MM.1S (cell line): ENCODE measurements at regions not wholly inside any gene's neighbourhood (a gene's known extent, or its start where the extent isn't known, plus 50 kb on each side); places are given as distances from the start of the nearest gene placed in this dataset.

Experiments
- DNase-seq: peaks from one replicate; pipeline ENCODE4 v3.0.0-alpha.2; 2015
- H2AFZ ChIP-seq: fragments of 300-600 bp; sonication (generic); 2 replicates; pipeline ENCODE4 v1.6.0; 2016; ENCODE audit warnings: antibody characterized with exemption, low read length
- H3F3A ChIP-seq: fragments of 300-600 bp; sonication (generic); 2 replicates; pipeline ENCODE4 v1.6.1; 2016; ENCODE audit warnings: mild to moderate bottlenecking, antibody characterized with exemption, low read length, moderate library complexity, mixed read lengths; ENCODE audit not compliant: insufficient read depth
- H3K27ac ChIP-seq: fragments of 300-600 bp; sonication (generic); 2 replicates; pipeline ENCODE4 v1.5.1; 2016; ENCODE audit warnings: mild to moderate bottlenecking, low read length
- H3K27me3 ChIP-seq: fragments of 300-600 bp; sonication (generic); replicated peaks from 2 replicates; pipeline ENCODE4 v1.6.0; 2016; ENCODE audit warnings: low read length; ENCODE audit not compliant: insufficient read depth
- H3K36me3 ChIP-seq: fragments of 300-600 bp; sonication (generic); replicated peaks from 2 replicates; pipeline ENCODE4 v1.6.1; 2016; ENCODE audit warnings: mild to moderate bottlenecking, low read length, mixed read lengths; ENCODE audit not compliant: insufficient read depth
- H3K4me1 ChIP-seq: fragments of 300-600 bp; sonication (generic); 2 replicates; pipeline ENCODE4 v1.6.1; 2016; ENCODE audit warnings: low read length, mixed read lengths
- H3K4me2 ChIP-seq: fragments of 300-600 bp; sonication (generic); 2 replicates; pipeline ENCODE4 v1.6.0; 2016; ENCODE audit warnings: low read depth, low read length
- H3K4me3 ChIP-seq: fragments of 300-600 bp; sonication (generic); 2 replicates; pipeline ENCODE4 v1.5.1; 2016; ENCODE audit warnings: low read length, mixed read lengths
- H3K79me2 ChIP-seq: fragments of 300-600 bp; sonication (generic); 2 replicates; pipeline ENCODE4 v1.6.1; 2016; ENCODE audit warnings: mixed run types, low read length, mixed read lengths
- H3K9ac ChIP-seq: fragments of 300-600 bp; sonication (generic); 2 replicates; pipeline ENCODE4 v1.6.1; 2016; ENCODE audit warnings: low read length, mixed read lengths
- H3K9me2 ChIP-seq: fragments of 300-600 bp; sonication (generic); replicated peaks from 2 replicates; pipeline ENCODE4 v1.6.1; 2016; ENCODE audit warnings: mild to moderate bottlenecking, low read length, mixed read lengths; ENCODE audit not compliant: insufficient read depth
- H3K9me3 ChIP-seq: fragments of 300-600 bp; sonication (generic); replicated peaks from 2 replicates; pipeline ENCODE4 v1.6.1; 2016; ENCODE audit warnings: mild to moderate bottlenecking, low read length, mixed read lengths; ENCODE audit not compliant: insufficient read depth
- H4K20me1 ChIP-seq: fragments of 300-600 bp; sonication (generic); 2 replicates; pipeline ENCODE4 v1.6.1; 2016; ENCODE audit warnings: mild to moderate bottlenecking, low read length, moderate library complexity, mixed read lengths; ENCODE audit not compliant: insufficient read depth
- EZH2 ChIP-seq: fragments of 300-600 bp; sonication (generic); optimal IDR thresholded peaks from 2 replicates; pipeline ENCODE3; 2017; ENCODE audit warnings: low read depth, mild to moderate bottlenecking, antibody characterized with exemption, low read length, mixed read lengths
- EZH2phosphoT487 ChIP-seq: fragments of 300-600 bp; sonication (generic); IDR thresholded peaks from 2 replicates; pipeline ENCODE4 v1.6.1; 2018; ENCODE audit warnings: antibody characterized with exemption, low read length
- TF ChIP-seq, protein P1 (sequence below): fragments of 300-600 bp; sonication (generic); IDR thresholded peaks from 2 replicates; pipeline ENCODE4 v1.5.1; 2016; ENCODE audit warnings: antibody characterized with exemption, low read length, mixed read lengths

DNA sequence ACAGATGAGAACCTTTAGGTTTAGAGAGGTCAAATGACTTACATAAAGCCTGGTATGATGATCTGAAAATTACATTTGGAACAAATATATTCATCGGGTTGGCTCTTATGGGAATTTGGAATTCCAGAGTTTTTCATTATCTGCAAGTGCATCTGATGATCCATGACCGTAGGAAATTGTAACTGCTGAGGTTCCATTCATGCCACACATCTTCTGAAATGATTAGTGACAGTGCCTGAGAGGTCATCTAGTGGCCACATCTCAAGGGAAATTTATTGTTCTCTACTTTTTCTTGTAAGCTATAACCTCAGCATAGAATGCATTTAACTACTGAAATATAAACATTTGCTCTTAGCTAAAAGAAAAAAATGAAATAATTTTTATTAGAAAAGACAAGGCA lies 105.8 kb upstream of the NWD2 start:
- Histone ChIP-seq H3F3A (no peaks in the 10 kb centered on the region), H4K20me1 (no peaks in the 10 kb centered on the region), H3K79me2 (no peaks in the 10 kb centered on the region), H3K9ac (no peak overlapping the region), H2AFZ (no peak overlapping the region), H3K36me3 (no peaks in the 10 kb centered on the region), H3K27me3 (no peaks in the 10 kb centered on the region), H3K9me2 (no peaks in the 10 kb centered on the region), H3K9me3 (no peaks in the 10 kb centered on the region), H3K4me2 (no peak overlapping the region), H3K4me3 (no peak overlapping the region), H3K27ac (no peak overlapping the region), H3K4me1 (no peaks in the 10 kb centered on the region)
- no peak for DNase-seq
- TF ChIP-seq, protein P1, sequence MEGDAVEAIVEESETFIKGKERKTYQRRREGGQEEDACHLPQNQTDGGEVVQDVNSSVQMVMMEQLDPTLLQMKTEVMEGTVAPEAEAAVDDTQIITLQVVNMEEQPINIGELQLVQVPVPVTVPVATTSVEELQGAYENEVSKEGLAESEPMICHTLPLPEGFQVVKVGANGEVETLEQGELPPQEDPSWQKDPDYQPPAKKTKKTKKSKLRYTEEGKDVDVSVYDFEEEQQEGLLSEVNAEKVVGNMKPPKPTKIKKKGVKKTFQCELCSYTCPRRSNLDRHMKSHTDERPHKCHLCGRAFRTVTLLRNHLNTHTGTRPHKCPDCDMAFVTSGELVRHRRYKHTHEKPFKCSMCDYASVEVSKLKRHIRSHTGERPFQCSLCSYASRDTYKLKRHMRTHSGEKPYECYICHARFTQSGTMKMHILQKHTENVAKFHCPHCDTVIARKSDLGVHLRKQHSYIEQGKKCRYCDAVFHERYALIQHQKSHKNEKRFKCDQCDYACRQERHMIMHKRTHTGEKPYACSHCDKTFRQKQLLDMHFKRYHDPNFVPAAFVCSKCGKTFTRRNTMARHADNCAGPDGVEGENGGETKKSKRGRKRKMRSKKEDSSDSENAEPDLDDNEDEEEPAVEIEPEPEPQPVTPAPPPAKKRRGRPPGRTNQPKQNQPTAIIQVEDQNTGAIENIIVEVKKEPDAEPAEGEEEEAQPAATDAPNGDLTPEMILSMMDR, result no peak
- no peak for TF ChIP-seq EZH2
- TF ChIP-seq EZH2phosphoT487, result no peak

DNA sequence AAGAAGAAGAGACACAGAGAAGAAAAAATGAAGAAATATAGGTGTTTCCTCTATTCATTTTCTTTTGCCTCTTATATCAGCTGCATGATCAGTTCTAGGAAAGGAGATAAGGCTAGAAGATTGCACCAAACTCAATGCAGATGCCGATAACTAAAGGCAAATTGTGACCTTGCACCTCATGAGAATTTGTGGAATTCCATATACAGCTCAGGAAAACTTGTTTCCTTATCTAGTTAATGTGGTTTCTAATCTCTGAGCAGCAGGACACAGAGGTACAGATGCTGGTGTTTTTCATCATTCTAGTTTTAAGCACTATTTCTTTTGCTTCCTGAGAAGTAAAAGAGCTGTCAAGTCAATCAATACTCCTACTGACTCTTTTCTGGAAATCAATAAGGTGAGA lies 104.6 kb upstream of the NWD2 start:
- DNase-seq, result no peak
- H3K9me3 ChIP-seq, result no peaks in the 10 kb centered on the region
- H3K9ac ChIP-seq, result no peak overlapping the region
- TF ChIP-seq EZH2 (no peak), EZH2phosphoT487 (no peak)
- TF ChIP-seq, protein P1, result no peak
- no peaks in the 10 kb centered on the region for H3K4me1 ChIP-seq
- no peak overlapping the region for H3K4me3 ChIP-seq
- no peak overlapping the region for H3K27ac ChIP-seq
- H2AFZ ChIP-seq, result no peak overlapping the region
- no peaks in the 10 kb centered on the region for H3K9me2 ChIP-seq
- H3F3A ChIP-seq, result no peaks in the 10 kb centered on the region
- no peak overlapping the region for H3K4me2 ChIP-seq
- no peaks in the 10 kb centered on the region for H3K27me3 ChIP-seq
- no peaks in the 10 kb centered on the region for H3K79me2 ChIP-seq
- H3K36me3 ChIP-seq, result no peaks in the 10 kb centered on the region
- no peaks in the 10 kb centered on the region for H4K20me1 ChIP-seq

DNA sequence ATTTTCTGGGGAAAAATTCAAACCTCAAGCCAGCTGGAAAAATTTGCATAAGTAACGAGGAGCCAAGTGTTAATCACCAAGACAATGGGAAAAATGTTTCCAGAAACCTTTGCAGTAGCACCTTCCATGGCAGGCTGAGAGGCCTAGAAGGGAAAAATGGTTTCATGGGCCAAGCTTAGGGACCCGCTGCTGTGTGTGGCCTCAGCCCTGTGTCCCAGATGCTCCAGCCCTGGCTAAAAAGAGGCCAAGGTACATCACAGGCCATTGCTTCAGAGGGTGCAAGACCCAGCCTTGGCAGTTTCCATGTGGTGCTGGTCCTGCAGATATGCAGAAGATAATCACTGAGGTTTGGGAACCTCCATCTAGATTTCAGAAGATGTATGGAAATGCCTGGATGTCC lies 98.3 kb upstream of the NWD2 start:
- no peak for DNase-seq
- Histone ChIP-seq H3K4me1 (no peaks in the 10 kb centered on the region), H3K9me3 (no peaks in the 10 kb centered on the region), H3K27me3 (no peaks in the 10 kb centered on the region), H3F3A (no peaks in the 10 kb centered on the region), H3K4me2 (no peak overlapping the region), H3K27ac (no peak overlapping the region), H2AFZ (no peak overlapping the region), H3K4me3 (no peak overlapping the region), H3K9ac (no peak overlapping the region), H3K36me3 (no peaks in the 10 kb centered on the region), H3K79me2 (no peaks in the 10 kb centered on the region), H3K9me2 (no peaks in the 10 kb centered on the region), H4K20me1 (no peaks in the 10 kb centered on the region)
- TF ChIP-seq EZH2phosphoT487 (no peak), EZH2 (no peak)
- TF ChIP-seq, protein P1, result no peak
